Esophagus squamous epithelium (tissue), 4 donors: ENCODE measurements at regions not wholly inside any gene's neighbourhood (a gene's known extent, or its start where the extent isn't known, plus 50 kb on each side); places are given as distances from the start of the nearest gene placed in this dataset.

Experiments
- CTCF ChIP-seq, 6 experiments: fragments of 450-650 bp in 4 of 6; fragments of 200-600 bp in 2 of 6; sonication (generic) in 2 of 6; IDR thresholded peaks; one replicate each; pipeline ENCODE4 v1.5.1; 2016 to 2019; ENCODE audit warnings: antibody characterized with exemption in 6 of 6, mild to moderate bottlenecking in 4 of 6, moderate library complexity in 4 of 6
- POLR2A ChIP-seq, 4 donors: fragments of 450-650 bp; IDR thresholded peaks; one replicate each; pipeline ENCODE4 v1.6.1; 2017; ENCODE audit warnings: antibody characterized with exemption in 4 of 4, mild to moderate bottlenecking in 4 of 4, moderate library complexity in 3 of 4

GRCh38 chr7:109476409-109476808, 906.7 kb downstream of the DNAJB9 start:
- no peak for TF ChIP-seq CTCF (IDR thresholded peaks at IDR 0.05)
- TF ChIP-seq POLR2A (IDR thresholded peaks at IDR 0.05), result no peak
